Dedifferentiated amniotic fluid mesenchymal stem cell (primary cell): ENCODE measurements at regions not wholly inside any gene's neighbourhood (a gene's known extent, or its start where the extent isn't known, plus 50 kb on each side); places are given as distances from the start of the nearest gene placed in this dataset.
A peak's percentile ranks its signal among the peaks of the same experiment; 100 is the strongest.

Experiments used
- DNase-seq: peaks from one replicate; pipeline ENCODE4 v3.0.0-alpha.2; 2016; ENCODE audit errors: extremely low spot score

DNA sequence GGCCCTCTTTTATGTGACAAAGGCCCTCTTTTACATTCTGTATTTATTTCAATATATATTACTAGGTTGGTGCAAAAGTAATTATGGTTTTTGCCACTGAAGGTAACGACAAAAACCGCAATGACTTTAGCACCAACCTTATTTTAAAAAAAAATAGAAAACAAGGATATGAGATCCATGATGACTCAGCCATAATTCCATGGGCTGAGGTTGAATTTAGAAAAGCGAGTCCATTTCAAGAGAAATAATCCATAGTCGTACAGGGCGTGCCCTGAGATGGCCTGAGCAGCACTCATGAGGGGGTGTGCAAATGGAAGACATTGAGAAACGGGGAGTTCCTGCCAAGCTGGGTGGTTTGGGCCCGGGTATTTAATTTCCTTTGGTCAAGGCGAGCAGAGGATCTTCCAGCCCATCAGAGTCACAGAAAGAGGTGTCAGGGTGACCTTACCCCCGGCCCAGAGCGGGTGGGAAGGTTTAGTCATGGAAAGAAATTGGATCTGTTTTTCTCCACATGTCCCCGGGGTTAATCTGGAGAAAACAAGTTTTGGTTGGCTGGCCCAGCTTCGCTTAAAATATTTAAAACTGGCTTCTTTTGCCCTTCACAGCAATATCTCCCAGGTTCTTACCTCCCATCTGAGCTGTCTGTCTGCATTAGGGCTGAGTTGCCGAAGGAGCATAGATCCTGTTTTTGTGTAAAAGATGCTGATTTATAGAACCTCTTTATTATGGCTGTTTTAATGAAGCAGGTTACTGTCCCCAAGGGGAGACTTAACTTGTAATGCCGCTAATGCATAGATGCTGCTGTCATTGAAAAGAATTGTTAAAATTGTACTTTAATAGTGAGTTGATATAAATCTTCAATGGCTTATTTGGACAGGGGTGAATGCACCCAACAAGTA lies 255.6 kb downstream of the PREX1 start:
- DNase-seq = no peak

GRCh38 chr20:48569679-48570078 lies 258.1 kb downstream of the PREX1 start:
- DNase-seq = no peak

DNA sequence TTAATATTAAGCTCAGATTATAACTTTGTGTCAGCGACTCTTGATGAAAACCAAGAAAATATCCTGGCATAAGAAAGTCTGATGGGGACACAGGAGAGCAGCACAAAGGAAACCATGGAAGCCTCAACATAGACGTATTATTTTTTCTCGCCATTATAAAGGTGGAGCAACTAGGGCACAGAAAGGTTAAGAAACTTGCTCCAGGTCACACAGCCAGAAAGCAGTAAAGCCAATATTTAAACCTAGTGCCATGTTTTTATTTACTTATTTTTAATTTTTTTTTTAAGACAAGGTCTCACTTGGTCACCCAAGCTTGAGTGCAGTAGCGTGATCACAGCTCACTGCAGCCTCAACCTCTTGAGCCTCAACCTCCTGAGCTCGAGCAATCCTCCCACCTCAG lies 259.3 kb downstream of the PREX1 start:
- DNase-seq = no peak

- no peak for DNase-seq
Measured at GRCh38 chr20:48567145-48567544, 260.7 kb downstream of the PREX1 start.

GRCh38 chr20:48564982-48565539 lies 262.7 kb downstream of the PREX1 start:
- no peak for DNase-seq

- DNase-seq = no peak
Measured at GRCh38 chr20:48563191-48563870, 264.5 kb downstream of the PREX1 start.

- DNase-seq = no peak
Measured at GRCh38 chr20:48562586-48563116, 265.1 kb downstream of the PREX1 start.

DNA sequence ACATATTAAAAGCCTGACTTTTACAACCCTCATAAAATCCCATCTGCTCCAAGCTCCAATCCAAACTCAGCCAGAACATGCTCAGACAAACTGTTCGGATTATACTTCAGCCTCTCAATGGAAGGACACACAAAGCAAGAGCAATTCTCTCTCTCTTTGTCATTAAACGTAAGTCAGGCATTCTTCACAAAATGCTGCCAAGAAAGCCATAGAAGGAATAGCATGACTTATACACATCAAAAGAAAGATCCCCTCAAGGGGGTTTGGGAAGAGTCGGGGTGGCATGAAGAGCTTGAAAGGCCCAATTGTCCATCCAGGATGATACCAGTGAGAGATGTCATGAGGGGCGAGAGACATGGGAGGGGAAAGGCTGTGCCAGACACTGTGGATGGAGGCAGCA lies 268.9 kb downstream of the PREX1 start:
- DNase-seq = no peak

- DNase-seq = no peak
Measured at GRCh38 chr20:48557380-48557779, 270.4 kb downstream of the PREX1 start.

- no peak for DNase-seq
Measured at GRCh38 chr20:48556956-48557355, 270.8 kb downstream of the PREX1 start.

DNA sequence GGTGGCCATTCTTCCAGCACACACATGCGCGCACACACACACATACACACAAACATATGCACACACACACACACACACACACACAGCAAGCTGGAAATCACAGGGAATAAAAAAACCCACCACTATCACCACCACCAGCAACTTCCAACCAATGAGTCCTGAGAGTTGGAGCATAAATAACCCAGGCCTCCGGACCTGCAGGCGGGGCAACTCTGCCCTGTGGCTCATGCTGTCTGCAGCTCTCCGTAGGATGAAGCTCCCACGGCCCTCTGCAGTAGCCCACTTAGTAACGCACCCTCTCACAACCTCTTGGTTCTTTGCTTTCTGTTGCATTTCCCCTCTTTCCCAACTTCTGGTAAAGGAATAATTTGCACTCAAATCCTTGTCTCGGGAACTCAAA lies 275.2 kb downstream of the PREX1 start:
- DNase-seq = no peak

DNA sequence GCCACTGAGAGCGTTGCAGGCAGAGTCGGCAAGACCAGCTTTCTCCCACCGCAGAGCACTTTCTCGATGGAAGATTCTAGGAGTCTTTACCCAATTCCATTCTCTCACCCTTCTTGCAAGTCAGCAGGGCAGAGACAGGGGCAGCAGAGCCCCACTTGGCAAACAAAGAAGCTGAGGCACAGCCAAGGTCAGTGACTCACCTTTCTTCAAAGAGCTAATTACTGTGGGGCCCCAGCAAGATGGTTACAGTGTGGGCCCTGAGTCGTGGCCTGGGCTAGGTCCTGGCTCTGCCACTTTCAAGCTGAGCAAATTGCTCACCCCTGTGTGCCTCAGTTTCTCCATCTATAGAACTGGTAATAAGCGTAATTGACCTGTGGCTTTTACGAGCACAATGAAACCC lies 277.0 kb downstream of the PREX1 start:
- no peak for DNase-seq

GRCh38 chr20:48547664-48548063 lies 280.1 kb downstream of the PREX1 start:
- DNase-seq = no peak

- DNase-seq = no peak
Measured at GRCh38 chr20:48544402-48545339, 283.1 kb downstream of the PREX1 start.

DNA sequence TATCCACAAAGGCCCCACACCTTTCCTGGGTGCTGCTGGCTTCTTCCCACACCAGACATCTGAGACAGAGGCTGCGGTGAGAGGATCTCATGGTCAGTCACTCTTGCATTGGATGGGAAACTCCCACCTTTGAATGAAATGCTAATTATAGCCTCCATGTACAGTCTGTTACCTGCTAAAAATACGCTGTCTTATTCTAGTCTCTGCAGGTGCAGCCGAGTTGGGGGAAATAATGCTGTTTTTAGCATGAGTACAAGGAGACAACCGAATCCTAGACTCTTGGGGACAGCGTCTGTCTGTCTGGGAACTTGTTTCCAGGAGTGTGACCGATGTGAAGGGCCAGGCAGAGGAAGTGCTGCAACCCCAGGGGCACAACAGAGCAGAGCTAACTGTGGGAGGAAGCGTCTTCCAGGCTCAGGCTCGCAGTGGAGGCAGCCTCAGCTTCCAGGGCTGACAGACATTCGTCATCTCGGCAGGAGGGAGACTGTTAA lies 286.2 kb downstream of the PREX1 start:
- no peak for DNase-seq

DNA sequence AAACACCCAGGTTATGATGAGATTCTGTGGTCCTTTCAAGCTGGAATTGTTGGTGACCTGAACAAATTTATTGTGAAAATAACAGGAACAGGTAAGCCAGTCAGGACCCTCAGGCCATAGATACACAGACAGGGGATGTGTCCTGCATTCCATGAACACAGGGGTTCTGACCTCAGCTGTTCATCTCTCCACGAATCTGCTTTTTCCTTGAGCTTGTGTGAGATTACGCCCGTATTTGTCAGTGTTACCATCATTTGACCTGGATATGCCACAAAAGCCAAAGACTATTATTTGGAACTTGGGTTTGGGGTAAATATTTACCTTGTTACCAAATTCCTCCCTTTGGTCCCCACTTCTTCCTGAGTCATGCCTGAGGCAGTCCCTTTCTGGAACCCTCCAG lies 288.9 kb downstream of the PREX1 start:
- no peak for DNase-seq

- DNase-seq = peak; percentile 16
Measured at GRCh38 chr20:48538058-48538825, 289.6 kb downstream of the PREX1 start.

GRCh38 chr20:48536206-48536605 lies 291.6 kb downstream of the PREX1 start:
- DNase-seq = no peak

- no peak for DNase-seq
Measured at GRCh38 chr20:48535556-48535955, 292.2 kb downstream of the PREX1 start.

DNA sequence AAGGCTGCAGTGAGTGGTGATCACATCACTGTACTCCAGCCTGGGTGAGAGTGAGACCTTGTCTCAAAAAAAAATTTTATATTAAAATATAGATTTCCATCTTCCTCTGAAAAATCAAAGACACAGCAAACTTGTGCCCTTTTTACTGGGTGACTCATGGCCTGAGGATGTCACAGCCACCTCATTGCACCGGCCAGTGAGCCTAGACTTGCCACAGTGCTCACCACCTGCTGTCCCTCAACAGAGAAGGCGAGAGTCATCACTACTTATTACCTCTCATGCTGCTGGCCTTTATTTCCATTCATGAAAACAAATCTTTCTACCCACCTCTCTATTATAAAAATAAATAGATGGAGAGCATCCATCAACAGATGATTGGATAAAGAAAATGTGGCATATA lies 295.8 kb downstream of the PREX1 start:
- no peak for DNase-seq

DNA sequence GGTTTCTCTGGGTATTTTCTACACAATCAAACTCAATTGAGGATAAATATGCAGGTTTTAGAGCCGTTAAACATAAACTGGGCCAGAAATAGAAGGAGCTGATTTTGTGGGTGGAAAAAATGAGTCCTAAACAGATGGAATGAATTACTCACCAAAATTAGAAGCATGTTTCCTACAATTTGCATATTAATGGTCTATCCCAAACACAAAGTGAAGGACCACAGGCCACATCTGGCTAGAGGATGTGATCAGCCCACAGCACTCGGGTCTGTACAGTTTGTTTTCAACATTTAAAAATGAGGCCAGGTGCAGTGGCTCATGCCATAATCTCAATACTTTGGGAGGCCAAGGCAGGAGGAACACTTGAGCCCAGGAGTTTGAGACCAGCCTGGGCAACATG lies 296.3 kb downstream of the PREX1 start:
- no peak for DNase-seq
